Calu3 (cell line): ENCODE measurements at regions not wholly inside any gene's neighbourhood (a gene's known extent, or its start where the extent isn't known, plus 50 kb on each side); places are given as distances from the start of the nearest gene placed in this dataset.

Source experiments
- BruUV-seq: library from RNA; stranded (reverse); fragments of 400-500 nt; replicated peaks from 2 replicates; lab custom pipeline; 2021; lab: Mats Ljungman, UMichigan
- CTCF ChIA-PET: fragments of 300-600 bp; sonication (Branson Sonifier 250); formaldehyde crosslinking; loops from one replicate; lab custom pipeline; 2022; ENCODE audit warnings: antibody characterized with exemption; lab: Charles Lee
- DNase-seq: peaks from one replicate; pipeline ENCODE4 v3.0.0; 2022
- H3K27ac Mint-ChIP-seq: one replicate; pipeline ENCODE4 v1.8.0; 2022; ENCODE audit warnings: mixed read lengths; ENCODE audit not compliant: unreplicated experiment
- H3K27me3 Mint-ChIP-seq: one replicate; pipeline ENCODE4 v1.8.0; 2022; ENCODE audit warnings: mixed read lengths; ENCODE audit not compliant: unreplicated experiment
- H3K36me3 Mint-ChIP-seq: one replicate; pipeline ENCODE4 v1.8.0; 2022; ENCODE audit warnings: mild to moderate bottlenecking, moderate library complexity, mixed read lengths; ENCODE audit not compliant: insufficient read depth, unreplicated experiment
- H3K4me1 Mint-ChIP-seq: one replicate; pipeline ENCODE4 v1.8.0; 2022; ENCODE audit warnings: mild to moderate bottlenecking, low read depth, mixed read lengths; ENCODE audit not compliant: unreplicated experiment
- H3K4me3 Mint-ChIP-seq: one replicate; pipeline ENCODE4 v1.8.0; 2022; ENCODE audit warnings: mild to moderate bottlenecking, low read depth, moderate library complexity, mixed read lengths; ENCODE audit not compliant: unreplicated experiment
- H3K9me3 Mint-ChIP-seq: one replicate; pipeline ENCODE4 v1.8.0; 2022; ENCODE audit warnings: low read depth, mixed read lengths; ENCODE audit not compliant: unreplicated experiment
- intact Hi-C: fragments of 100-400 bp; cut with micrococcal nuclease; formaldehyde crosslinking; loops from one replicate; pipeline ENCODE4 v1.10.0; 2022; ENCODE audit not compliant: unreplicated experiment
- TF ChIP-seq, protein P1 (sequence below): fragments of 200-600 bp; IDR thresholded peaks from one replicate; pipeline ENCODE4 v1.8.0; 2022; ENCODE audit warnings: antibody characterized with exemption; ENCODE audit not compliant: unreplicated experiment

DNA sequence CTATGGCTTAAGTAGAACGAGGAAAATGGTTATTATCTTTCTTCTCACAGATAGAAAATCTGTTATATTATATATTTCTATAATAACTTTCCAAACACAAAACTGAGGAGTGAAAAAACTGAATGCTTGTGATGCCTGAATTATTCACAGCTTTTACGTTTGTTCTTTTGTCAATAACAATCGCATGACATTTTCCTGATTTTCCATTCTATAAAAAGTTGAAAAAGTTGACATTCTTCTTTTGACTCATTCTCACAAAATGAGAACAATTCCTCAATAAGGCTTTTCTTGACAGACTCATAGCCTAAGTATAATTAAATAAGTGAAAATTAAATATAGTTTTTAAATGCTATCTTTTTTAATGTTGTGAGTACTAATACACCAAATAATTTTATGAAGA lies 288.8 kb upstream of the TGFBR2 start:
- BruUV-seq, result no TSS peak
- CTCF ChIA-PET, result no interaction called here
- DNase-seq, result no peak
- H3K4me3 Mint-ChIP-seq, result no peak overlapping the region
- TF ChIP-seq, protein P1, sequence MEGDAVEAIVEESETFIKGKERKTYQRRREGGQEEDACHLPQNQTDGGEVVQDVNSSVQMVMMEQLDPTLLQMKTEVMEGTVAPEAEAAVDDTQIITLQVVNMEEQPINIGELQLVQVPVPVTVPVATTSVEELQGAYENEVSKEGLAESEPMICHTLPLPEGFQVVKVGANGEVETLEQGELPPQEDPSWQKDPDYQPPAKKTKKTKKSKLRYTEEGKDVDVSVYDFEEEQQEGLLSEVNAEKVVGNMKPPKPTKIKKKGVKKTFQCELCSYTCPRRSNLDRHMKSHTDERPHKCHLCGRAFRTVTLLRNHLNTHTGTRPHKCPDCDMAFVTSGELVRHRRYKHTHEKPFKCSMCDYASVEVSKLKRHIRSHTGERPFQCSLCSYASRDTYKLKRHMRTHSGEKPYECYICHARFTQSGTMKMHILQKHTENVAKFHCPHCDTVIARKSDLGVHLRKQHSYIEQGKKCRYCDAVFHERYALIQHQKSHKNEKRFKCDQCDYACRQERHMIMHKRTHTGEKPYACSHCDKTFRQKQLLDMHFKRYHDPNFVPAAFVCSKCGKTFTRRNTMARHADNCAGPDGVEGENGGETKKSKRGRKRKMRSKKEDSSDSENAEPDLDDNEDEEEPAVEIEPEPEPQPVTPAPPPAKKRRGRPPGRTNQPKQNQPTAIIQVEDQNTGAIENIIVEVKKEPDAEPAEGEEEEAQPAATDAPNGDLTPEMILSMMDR, result no peak
- intact Hi-C loops, result loop anchor here (5.0 kb wide), 1 partner anchor 375 kb away; no protein-coding TSS in a partner anchor
- H3K36me3 Mint-ChIP-seq, result no peaks in the 10 kb centered on the region
- H3K4me1 Mint-ChIP-seq, result peaks cover 13% of the 10 kb centered on the region
- no peaks in the 10 kb centered on the region for H3K27me3 Mint-ChIP-seq
- H3K9me3 Mint-ChIP-seq, result no peaks in the 10 kb centered on the region
- no peak overlapping the region for H3K27ac Mint-ChIP-seq

DNA sequence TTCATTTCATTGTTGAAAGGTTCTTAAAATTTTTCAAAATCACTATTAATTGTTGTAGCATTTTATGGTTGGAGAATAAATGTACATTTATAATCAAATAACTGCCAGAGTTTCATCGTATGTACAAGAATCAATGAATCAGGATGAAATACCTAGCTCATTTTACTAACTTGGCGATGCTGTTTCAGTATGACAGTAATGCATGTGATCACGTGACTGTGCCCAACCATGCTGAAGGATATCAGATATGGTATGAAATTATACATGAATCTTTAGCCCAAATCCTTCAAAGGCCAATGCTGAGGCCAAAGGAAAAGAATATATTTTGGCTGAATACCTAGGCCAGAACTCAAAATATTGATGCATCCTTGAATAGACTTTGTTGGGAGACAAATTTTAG lies 288.3 kb upstream of the TGFBR2 start:
- no peak overlapping the region for H3K27ac Mint-ChIP-seq
- no TSS peak for BruUV-seq
- H3K27me3 Mint-ChIP-seq, result no peaks in the 10 kb centered on the region
- TF ChIP-seq, protein P1, result no peak
- no peaks in the 10 kb centered on the region for H3K9me3 Mint-ChIP-seq
- no peak for DNase-seq
- H3K4me1 Mint-ChIP-seq, result peaks cover 13% of the 10 kb centered on the region
- no peak overlapping the region for H3K4me3 Mint-ChIP-seq
- intact Hi-C loops, result loop anchor here (5.0 kb wide), 1 partner anchor 374 kb away; no protein-coding TSS in a partner anchor
- no peaks in the 10 kb centered on the region for H3K36me3 Mint-ChIP-seq
- CTCF ChIA-PET, result no interaction called here

DNA sequence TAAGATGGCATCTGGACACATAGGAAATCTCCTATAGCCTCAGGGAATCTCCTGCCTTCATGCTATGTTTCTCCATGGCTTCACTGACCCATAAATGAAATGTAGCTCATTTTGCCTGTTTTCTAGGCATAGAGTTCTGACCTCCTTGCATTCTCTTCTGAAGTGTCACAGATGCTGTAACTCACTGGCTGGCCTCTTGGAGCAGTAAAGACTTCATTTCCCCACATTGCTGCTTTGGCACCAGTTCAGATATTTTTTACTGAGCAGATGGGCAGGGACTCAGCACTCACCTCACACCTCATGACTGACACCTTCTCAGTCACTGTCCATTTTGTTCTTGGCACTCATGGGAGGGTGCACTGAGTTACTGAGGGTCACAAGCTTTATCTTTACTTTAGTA lies 286.7 kb upstream of the TGFBR2 start:
- BruUV-seq, result no TSS peak
- peaks cover 13% of the 10 kb centered on the region for H3K4me1 Mint-ChIP-seq
- H3K36me3 Mint-ChIP-seq, result no peaks in the 10 kb centered on the region
- intact Hi-C loops, result loop anchor here (5.0 kb wide), 1 partner anchor 373 kb away; no protein-coding TSS in a partner anchor
- H3K27ac Mint-ChIP-seq, result no peak overlapping the region
- H3K4me3 Mint-ChIP-seq, result no peak overlapping the region
- H3K27me3 Mint-ChIP-seq, result no peaks in the 10 kb centered on the region
- no peaks in the 10 kb centered on the region for H3K9me3 Mint-ChIP-seq
- TF ChIP-seq, protein P1, result peak; percentile 53
- peak; percentile 43 for DNase-seq
- CTCF ChIA-PET, result interaction anchor here (0.7 to 1.3 kb wide), 5 partner anchors 25 to 428 kb away, joined by 3 to 5 read pairs (median 4); no protein-coding TSS in a partner anchor

DNA sequence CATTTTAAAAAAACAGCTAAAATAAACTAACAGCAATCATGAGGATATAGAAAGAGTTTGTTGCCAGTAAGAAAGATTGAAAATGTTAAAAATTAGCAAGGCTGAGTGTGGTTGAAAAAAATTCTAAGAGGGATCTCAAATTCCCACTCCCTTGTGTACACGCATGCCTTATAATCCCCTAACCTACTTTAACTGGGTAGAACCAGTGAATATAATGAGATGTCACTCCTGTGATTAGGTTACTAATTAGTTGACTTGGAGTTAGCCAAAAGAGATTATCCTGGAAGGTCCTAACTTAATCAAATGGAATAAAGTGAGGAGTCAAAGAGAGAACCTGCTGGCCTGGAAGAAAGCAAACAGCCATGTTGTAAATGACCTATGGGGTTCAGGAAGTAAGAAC lies 286.0 kb upstream of the TGFBR2 start:
- Mint-ChIP-seq H3K4me3 (no peak overlapping the region), H3K27me3 (no peaks in the 10 kb centered on the region), H3K4me1 (peaks cover 15% of the 10 kb centered on the region), H3K27ac (no peak overlapping the region), H3K36me3 (no peaks in the 10 kb centered on the region), H3K9me3 (no peaks in the 10 kb centered on the region)
- no TSS peak for BruUV-seq
- CTCF ChIA-PET, result interaction anchor here (0.6 to 1.3 kb wide), 2 partner anchors 24 to 258 kb away, joined by 5 read pairs; no protein-coding TSS in a partner anchor
- intact Hi-C loops, result no loop called here
- DNase-seq, result no peak
- TF ChIP-seq, protein P1, result no peak
